GM10266 (cell line): ENCODE measurements at regions not wholly inside any gene's neighbourhood (a gene's known extent, or its start where the extent isn't known, plus 50 kb on each side); places are given as distances from the start of the nearest gene placed in this dataset.
A peak's percentile ranks its signal among the peaks of the same experiment; 100 is the strongest.

Experiments used
- DNase-seq: peaks from one replicate; pipeline ENCODE4 v3.0.0; 2012; ENCODE audit errors: extremely low spot score
- TF ChIP-seq, protein P1 (sequence below): IDR thresholded peaks from 2 replicates; pipeline ENCODE4 v1.5.1; 2012; ENCODE audit warnings: mild to moderate bottlenecking, low read depth; ENCODE audit not compliant: control insufficient read depth, insufficient read depth; ENCODE audit errors: missing control alignments

DNA sequence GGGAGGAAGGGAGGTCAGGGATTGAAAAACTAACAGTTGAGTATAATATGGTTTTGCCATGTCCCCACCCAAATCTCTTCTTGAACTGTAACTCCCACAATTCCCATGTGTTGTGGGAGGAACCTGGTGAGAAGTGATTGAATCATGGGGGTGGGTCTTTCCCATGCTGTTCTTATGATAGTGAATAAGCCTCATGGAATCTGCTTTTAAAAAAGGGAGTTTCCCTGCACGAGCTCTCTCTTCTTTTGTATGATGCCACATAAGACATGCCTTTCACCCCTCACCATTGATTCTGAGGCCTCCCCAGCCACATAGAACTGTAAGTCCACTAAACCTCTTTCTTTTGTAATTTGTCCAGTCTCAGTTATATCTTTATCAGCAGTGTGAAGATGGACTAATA, 833.4 kb upstream of the MAP3K7 start:
- TF ChIP-seq, protein P1, sequence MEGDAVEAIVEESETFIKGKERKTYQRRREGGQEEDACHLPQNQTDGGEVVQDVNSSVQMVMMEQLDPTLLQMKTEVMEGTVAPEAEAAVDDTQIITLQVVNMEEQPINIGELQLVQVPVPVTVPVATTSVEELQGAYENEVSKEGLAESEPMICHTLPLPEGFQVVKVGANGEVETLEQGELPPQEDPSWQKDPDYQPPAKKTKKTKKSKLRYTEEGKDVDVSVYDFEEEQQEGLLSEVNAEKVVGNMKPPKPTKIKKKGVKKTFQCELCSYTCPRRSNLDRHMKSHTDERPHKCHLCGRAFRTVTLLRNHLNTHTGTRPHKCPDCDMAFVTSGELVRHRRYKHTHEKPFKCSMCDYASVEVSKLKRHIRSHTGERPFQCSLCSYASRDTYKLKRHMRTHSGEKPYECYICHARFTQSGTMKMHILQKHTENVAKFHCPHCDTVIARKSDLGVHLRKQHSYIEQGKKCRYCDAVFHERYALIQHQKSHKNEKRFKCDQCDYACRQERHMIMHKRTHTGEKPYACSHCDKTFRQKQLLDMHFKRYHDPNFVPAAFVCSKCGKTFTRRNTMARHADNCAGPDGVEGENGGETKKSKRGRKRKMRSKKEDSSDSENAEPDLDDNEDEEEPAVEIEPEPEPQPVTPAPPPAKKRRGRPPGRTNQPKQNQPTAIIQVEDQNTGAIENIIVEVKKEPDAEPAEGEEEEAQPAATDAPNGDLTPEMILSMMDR = no peak
- no peak for DNase-seq

DNA sequence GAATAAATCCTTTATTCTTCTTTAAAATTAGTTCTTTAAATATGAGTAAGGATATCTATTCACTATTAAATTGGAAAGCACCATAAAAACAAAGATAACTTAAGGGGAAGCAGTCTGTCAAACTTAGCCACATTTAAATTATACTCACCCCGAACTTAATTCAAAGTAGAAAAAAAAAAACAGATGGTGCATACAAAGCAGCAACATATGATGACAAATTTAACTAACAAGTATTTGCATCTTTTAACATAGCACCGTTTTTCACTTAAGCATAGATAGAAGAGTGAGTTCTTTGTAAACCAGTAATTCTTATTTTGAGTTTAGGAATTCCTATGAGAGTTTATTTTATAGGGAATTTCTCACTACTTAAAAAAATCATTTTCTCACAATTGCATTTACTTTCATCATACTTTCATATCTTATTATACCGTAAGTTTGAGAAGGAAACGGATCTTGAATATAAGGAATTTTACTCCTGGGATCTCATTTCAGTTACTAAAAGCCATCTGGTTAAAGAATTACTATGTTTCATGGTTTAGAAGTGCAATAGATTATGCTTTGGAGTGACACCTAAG, 828.2 kb upstream of the MAP3K7 start:
- TF ChIP-seq, protein P1 = no peak

DNA sequence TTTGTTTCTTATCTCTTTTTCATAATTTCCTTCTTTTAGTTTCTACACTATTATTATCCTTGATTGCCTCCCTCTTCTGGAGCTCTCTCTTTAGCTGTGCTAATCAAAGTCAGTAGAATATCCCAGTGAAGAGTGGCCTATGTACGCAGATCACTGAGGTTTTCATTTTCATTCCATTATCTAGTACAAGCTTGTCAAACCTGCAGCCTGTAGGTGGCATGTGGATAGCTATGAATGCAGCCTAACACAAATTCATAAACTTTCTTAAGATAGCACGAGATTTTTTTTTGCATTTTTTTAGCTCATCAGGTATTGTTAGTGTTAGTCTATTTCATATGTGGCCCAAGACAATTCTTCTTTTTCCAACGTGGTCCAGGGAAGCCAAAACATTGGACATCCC, 825.7 kb upstream of the MAP3K7 start:
- TF ChIP-seq, protein P1 = peak; percentile 15
- DNase-seq = no peak

More for the DNA sequence above, 828.2 kb upstream of the MAP3K7 start:
- no peak for DNase-seq

DNA sequence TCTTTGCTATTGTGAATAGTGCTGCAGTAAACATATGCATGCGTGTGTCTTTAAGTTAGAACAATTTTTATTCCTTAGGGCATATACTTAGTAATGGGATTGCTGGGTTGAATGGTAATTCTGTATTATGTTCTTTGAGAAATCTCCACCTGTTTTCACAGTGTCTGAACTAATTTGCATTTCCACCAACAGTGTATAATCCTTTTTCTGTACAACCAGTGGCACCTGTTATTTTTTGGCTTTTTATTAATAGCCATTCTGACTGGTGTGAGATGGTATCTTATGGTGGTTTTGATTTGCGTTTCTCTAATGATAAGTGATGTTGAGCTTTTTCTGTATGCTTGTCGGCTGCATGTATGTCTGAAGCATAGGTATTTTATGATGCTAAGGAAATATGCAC, 820.8 kb upstream of the MAP3K7 start:
- TF ChIP-seq, protein P1 = no peak
- DNase-seq = no peak

DNA sequence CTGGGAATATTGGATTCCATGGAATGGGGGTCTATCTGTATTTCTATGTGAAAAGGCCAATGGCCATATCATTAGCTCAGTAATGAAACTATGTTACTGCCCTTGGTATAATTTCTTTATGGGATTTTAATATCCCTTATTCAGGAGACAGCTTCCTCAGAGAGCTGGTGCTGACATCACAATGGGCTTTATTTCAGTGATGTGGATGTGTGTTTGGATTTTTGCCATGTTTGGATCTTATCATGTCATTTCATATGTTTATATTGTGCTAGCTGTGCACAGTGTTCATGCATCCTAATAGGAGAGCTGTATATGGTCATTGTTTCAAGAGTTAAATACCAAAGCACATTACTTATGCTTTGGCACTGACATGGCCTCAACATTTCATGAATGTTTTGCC, 806.1 kb upstream of the MAP3K7 start:
- TF ChIP-seq, protein P1 = no peak
- DNase-seq = no peak

DNA sequence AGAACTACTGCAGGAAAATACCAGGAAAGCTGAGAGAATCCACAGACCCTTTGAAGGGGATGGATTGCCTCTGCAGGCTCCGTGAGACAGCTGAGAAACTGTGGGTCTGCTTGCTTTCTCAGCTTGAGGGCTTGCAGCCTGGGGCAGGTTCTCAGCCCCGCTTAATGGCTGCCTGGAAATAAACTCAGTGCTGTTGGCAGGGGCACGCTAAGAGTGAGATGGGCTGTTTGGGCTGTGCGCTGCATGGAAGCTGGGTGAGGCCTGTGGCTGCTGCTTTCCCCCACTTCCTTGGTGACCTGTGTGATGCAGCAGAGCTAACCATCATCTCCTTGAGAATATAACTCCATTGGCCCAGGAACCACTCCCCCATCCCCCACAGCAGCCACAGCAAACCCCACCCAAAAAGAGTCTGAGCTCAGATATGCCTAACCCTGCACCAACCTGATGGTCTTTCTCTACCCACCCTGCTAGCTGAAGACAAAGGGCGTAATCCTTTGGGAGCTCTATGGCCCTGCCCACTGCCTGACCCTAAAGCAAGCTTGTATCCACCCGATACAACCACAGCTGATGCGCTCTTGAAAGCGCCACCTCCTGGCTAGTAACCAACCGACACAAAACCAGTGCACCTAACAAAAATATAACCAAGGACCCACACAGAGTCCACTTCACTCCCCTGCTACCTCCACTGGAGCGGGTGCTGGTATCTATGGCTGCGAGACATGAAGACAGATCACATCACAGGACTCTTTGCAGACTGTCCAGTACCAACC, 800.6 kb upstream of the MAP3K7 start:
- TF ChIP-seq, protein P1 = no peak
- DNase-seq = no peak

DNA sequence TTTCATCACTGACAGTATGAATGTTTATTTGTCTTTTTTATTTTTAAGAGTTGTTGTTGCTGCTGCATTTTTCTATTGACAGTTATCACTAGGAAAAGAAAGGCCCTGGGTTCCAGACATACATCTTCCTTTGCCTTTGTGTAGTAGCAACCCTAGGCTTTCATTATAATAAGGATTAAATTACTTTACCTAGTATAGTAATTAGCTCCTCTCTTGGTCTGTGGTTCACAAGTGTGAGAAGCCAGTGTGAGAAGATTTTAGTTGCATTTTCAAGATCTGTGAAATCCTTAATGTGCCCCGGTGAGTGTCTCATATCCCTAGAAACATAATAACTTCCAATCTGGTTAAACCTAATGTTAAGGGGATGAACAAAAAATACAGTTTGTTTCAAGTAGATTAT, 799.3 kb upstream of the MAP3K7 start:
- TF ChIP-seq, protein P1 = no peak
- no peak for DNase-seq
